Hematopoietic multipotent progenitor cell treated with erythropoietin and hydrocortisone succinate and interleukin-3 and kit ligand, for 4 days (in vitro differentiated cells): ENCODE measurements at regions not wholly inside any gene's neighbourhood (a gene's known extent, or its start where the extent isn't known, plus 50 kb on each side); places are given as distances from the start of the nearest gene placed in this dataset.
A peak's percentile ranks its signal among the peaks of the same experiment; 100 is the strongest.
"Not testable (repeated sequence)": the region's sequence is repeated elsewhere in the genome, so short reads cannot be mapped to it uniquely, and the experiment has no call there.

Experiments
- DNase-seq: peaks from one replicate; pipeline ENCODE4 v3.0.0-alpha.2; 2015

GRCh38 chr9:88886762-88887161 lies 104.5 kb upstream of the S1PR3 start:
- DNase-seq: not testable (repeated sequence)

- no peak for DNase-seq
Observed at GRCh38 chr9:88889386-88889785, 101.9 kb upstream of the S1PR3 start.

- no peak for DNase-seq
Observed at GRCh38 chr9:88890546-88890945, 100.7 kb upstream of the S1PR3 start.

DNA sequence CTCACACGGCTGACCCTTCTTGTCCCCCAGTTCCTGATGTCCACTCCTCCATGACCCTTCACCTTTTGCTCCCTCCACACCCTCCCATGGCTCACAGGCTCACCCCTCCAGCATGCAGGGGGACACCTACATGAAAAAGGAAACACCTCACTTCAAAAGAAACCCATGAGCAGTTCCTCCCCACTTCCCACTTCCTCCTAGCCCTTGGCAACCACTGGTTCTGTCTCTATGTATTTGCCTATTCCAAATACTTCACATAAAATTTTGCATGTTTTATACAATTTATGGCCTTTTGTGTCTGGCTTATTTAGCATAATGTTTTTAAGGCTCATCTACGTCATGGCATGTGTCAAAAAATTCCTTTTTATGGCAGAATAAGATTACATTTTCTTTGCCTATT lies 100.2 kb upstream of the S1PR3 start:
- no peak for DNase-seq

- DNase-seq: no peak
Observed at GRCh38 chr9:88892724-88893123, 98.5 kb upstream of the S1PR3 start.

GRCh38 chr9:88897081-88897480 lies 94.2 kb upstream of the S1PR3 start:
- no peak for DNase-seq

DNA sequence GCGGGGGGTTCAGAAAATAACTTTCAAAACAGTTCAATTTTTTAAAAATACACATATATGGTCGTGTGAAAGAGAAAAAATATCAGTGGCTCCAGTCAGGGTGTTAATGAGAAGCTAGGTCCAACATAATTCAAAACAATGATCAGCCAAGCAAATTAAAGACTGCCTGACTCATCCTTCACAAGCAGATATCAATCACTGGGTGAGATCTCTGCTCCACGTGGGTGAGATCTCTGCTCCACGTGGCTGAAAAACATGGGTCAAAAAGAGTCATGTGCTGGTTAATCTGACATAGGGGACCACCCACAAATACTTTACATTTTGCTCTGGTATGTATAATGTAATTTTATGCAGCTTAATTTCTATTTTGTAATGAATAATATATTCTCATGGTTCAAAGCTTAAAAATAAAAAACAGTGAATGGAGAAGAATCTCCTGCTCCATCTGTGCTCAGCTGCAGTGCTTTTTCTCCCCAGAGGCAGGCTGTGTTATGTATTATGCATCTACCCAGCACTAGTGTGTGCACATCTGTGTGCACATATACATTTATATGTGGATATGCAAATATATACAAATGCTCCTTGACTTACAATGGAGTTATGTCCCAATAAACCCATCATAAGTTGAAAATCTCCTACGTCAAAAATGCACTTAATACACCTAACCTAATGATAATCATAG lies 93.1 kb upstream of the S1PR3 start:
- DNase-seq: no peak

DNA sequence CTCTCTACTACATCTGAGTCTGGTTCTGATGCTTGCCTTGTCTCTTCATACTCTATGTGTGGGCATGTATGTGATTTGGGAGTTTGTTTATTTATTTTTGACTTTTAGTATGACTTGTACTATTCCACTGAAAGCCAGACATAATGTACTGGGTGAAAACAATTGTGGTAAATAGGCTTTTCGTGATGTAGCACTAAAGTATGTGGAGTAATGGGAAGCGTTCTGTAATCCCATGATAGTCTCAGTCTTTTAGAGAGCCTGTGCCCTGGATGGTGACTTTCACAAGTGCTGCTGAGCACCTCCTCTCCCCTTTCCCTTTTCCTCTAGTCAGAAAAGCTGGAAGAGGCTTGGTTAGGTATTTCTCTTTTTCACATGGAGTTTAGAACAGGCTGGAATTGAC lies 85.8 kb upstream of the S1PR3 start:
- no peak for DNase-seq

DNA sequence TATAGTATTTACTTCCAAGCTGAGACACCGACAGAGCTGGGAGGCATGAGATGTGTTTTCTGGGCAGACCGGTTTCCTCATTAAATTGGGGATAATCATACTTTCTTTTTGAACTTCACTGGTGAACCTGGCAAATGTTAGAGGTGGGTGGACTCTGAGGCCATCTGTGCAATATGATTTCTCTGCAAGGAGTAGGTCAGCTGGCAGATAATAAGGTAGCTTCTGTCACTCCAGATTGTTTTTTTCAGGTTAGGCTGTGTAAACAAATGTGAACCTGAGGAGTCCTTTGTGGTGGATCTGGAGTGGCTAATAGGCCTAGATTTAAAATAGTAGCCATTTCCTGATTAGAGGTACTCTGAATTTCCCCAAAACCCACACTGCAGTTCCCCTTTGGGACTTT lies 75.4 kb upstream of the S1PR3 start:
- no peak for DNase-seq

- no peak for DNase-seq
Observed at GRCh38 chr9:88916894-88917293, 74.4 kb upstream of the S1PR3 start.

DNA sequence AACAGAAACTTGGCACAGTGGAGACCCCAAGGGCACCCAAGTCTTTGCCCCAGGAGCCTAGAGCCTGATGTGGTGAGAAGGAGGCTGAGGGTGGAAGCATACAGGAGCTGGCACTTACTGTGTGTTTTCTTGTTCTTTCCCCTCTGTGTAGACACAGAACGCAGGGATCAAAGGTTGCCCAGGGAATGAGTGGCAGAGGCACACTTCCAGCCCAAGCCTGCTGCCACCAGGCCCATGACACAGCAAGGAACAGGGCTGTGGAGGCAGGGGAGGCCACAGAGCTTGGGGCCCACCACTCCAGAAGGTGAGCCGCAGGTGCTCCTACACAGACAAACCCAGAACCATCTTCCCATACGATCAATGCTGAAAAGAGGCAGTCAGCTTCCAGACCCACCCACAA lies 73.9 kb upstream of the S1PR3 start:
- no peak for DNase-seq

DNA sequence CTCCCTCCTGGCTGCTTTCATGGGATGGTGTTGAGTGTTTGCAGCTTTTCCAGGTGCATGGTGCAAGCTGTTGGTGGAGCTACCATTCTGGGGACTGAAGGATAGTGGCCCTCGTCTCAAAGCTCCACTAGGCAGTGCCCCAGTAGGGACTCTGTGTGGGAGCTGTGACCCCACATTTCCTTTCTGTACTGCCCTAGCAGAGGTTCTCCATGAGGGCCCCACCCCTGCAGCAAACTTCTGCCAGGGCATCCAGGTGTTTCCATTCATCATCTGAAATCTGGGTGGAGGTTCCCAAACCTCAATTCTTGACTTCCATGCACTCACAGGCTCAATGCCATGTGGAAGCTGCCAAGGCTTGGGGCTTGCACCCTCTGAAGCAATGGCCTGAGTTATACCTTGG lies 72.7 kb upstream of the S1PR3 start:
- not testable (repeated sequence) for DNase-seq

DNA sequence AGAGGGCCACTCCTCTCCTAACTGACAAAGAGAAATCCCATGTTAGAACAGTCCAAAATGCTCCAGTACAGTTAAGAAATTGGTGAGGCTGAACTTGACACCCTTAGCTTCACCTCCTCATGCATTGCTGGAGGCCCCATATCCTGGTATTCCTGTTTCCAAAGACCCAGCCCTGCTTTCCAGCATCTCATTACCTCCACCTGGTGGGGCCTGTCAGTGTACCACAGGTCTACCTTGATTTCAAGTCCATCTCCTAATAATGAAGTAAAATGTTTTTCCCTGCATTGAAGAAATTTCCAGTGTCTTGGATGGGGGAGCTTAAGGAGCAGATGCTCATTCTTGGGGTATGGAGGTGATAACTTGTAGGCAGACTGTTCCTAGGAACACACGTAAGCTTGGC lies 70.6 kb upstream of the S1PR3 start:
- DNase-seq: no peak

GRCh38 chr9:88922091-88922490 lies 69.2 kb upstream of the S1PR3 start:
- DNase-seq: no peak

GRCh38 chr9:88923092-88923491 lies 68.2 kb upstream of the S1PR3 start:
- no peak for DNase-seq

- DNase-seq: peak; percentile 78
Observed at GRCh38 chr9:88923653-88924288, 67.5 kb upstream of the S1PR3 start.

DNA sequence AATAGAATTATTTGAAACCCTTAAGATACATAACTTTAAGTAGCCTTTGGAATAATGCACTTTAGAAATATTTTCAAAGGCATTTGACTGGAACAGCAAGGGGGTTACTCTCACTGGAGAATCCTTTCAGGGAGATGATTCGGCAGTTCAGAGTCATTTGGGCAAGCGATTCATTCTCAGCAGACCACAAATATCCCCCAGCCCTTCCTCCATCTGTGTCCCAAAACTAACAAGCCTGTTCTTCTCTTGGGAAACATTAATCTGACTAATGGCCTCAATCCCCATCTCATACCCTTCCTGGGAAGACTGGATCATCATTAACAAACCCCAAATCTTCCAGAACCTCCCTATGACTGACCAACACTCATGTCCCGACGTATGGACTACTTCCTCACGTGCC lies 65.8 kb upstream of the S1PR3 start:
- no peak for DNase-seq

- DNase-seq: no peak
Observed at GRCh38 chr9:88926781-88927505, 64.3 kb upstream of the S1PR3 start.

GRCh38 chr9:88927510-88927909 lies 63.8 kb upstream of the S1PR3 start:
- DNase-seq: peak; percentile 42

DNA sequence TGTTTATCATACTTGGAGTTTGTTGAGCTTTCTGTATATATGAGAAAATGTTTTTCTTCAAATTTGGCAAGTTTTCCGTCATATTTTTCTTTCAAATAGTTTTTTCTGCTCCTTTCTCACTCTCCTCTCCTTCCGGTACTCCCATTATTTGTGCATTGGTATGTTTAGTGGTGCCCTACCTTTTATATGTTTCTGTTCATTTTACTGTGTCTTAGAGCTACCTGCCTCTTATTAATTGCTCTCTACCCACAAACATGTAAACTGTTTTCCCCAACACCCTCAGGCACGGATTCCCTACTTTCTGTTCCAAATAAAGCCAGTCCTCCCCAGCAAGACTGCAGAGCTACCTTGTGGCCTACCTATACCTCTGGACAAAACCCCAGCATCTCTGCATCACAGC lies 60.6 kb upstream of the S1PR3 start:
- no peak for DNase-seq

DNA sequence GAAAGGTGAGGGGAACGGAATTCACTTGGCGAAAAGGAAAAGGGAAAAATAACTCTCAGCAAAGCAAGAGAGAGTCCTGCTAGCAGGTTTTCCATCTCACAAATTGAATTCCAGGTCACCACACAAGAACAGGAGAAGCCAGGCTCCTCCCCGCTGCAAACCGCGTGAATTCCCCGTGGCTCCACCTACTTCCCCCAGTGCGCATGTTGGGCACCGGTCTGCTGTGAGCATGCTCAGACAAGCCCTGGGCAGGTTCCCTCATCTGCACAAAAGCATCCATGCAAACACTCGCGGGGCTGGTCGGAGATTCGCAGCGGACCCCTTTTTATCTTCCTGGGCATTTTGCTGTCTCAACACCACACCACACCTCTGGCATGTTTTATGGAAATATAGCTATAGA lies 58.5 kb upstream of the S1PR3 start:
- no peak for DNase-seq

DNA sequence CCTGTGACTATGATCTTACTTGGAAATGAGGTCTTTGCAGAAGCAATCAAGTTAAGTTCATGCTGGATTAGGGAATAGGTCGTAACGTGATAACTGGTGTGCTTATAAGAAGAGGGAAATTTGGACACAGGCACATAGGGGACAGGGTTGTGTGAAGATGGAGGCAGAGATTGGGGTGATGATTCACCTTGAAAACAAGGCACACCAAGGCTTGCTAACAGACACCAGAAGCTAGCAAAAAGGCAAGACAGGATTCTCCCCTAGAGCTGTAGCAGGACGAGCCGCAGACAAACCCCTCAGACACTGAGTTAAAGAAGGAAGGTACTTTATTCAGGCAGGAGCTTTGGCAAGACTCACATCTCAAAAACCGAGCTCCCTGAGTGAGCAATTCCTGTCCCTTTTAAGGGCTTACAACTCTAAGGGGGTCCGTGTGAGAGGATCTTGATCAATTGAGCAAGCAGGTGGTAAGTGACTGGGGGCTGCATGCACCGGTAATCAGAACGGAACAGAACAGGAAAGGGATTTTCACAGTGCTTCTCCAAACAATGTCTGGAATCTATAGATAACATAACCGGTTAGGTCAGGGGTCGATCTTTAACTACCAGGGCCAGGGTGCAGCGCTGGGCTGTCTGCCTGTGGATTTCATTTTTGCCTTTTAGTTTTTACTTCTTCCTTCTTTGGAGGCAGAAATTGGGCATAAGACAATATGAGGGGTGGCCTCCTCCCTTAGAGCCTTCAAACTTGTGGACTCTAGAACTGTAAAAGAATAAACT lies 57.5 kb upstream of the S1PR3 start:
- peak; percentile 20 for DNase-seq

- DNase-seq: no peak
Observed at GRCh38 chr9:88934876-88935535, 56.3 kb upstream of the S1PR3 start.
